ENCODE measurements at regions not wholly inside any gene's neighbourhood (a gene's known extent, or its start where the extent isn't known, plus 50 kb on each side); places are given as distances from the start of the nearest gene placed in this dataset.

DNA sequence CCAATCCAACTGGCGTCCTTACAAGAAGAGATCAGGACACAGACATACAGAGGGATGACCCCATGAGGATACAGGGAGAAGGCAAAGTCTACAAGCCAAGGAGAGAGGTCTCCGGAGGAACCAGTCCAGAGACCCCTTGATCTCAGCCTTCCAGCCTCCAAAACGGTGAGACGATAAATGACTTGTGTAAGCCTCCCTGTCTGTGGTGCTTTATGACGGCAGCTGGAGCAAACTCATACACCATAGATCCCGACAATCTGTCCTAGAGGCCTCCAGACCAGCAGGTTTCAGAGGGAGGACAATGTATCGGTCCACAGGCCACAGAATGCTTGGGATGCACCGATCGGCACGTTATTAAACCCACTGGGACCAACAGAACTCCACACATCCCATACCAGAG lies 383.3 kb downstream of the SHANK2 start:
- Histone ChIP-seq H2AFZ (ENCODE audit: low read depth, low read length, poor library complexity, severe bottlenecking) (no peak overlapping the region), H3K79me2 (ENCODE audit: insufficient read depth, low read length) (no peaks in the 10 kb centered on the region), H3K9me2 (ENCODE audit: insufficient read depth) (no peaks in the 10 kb centered on the region), H3K4me2 (ENCODE audit: low read length) (no peak overlapping the region), H3K9me3 (ENCODE audit: control insufficient read depth in 1 of 2, insufficient read depth in 1 of 2, low read depth in 1 of 2, low read length in 2 of 2) (no peaks in the 10 kb centered on the region), H4K20me1 (ENCODE audit: insufficient read depth) (no peaks in the 10 kb centered on the region), H3K27ac (ENCODE audit: low read depth, low read length) (no peak overlapping the region), H3K4me1 (ENCODE audit: control insufficient read depth in 1 of 2, insufficient read depth in 2 of 2, low read length in 2 of 2) (no peaks in the 10 kb centered on the region), H3K4me3 (replicated peaks in 1 of 2; ENCODE audit: low read depth in 1 of 2, low read length in 2 of 2) (no peak overlapping the region), H3K36me3 (ENCODE audit: control insufficient read depth in 1 of 2, insufficient read depth in 2 of 2, low read length in 2 of 2) (no peaks in the 10 kb centered on the region), H3K27me3 (ENCODE audit: insufficient read depth, low read length) (no peaks in the 10 kb centered on the region), H3K9ac (ENCODE audit: low read length) (no peak overlapping the region)
- intact Hi-C loops (cut with micrococcal nuclease) = no loop called here
- no peak for DNase-seq (ENCODE audit: low read depth, low spot score)
- RAD21 ChIA-PET (ENCODE audit: low non-redundant PET in 1 of 2, low total read pairs in 2 of 2, uncharacterized antibody in 2 of 2, unreplicated experiment in 2 of 2) = no interaction called here
- POLR2A ChIA-PET = no interaction called here
- TF ChIP-seq CBX3 (IDR thresholded peaks at IDR 0.05; ENCODE audit: low read depth) (no peak), FOSL1 (IDR thresholded peaks at IDR 0.05; ENCODE audit: low read depth) (no peak), ZFX (IDR thresholded peaks at IDR 0.05) (no peak), EZH2phosphoT487 (IDR thresholded peaks at IDR 0.05; ENCODE audit: borderline replicate concordance) (no peak), ZNF274 (IDR thresholded peaks at IDR 0.05; ENCODE audit: low read depth, low read length) (no peak), EGR1 (IDR thresholded peaks at IDR 0.05; ENCODE audit: low read depth) (no peak), POLR2AphosphoS5 (IDR thresholded peaks at IDR 0.05; ENCODE audit: low read depth, low read length) (no peak), YY1 (IDR thresholded peaks at IDR 0.05; ENCODE audit: extremely low read depth, insufficient replicate concordance, low read depth, low read length) (no peak)
- CTCF ChIA-PET = no interaction called here
- ATAC-seq = no peak
- no TSS peak for BruUV-seq (replicated peaks)

DNA sequence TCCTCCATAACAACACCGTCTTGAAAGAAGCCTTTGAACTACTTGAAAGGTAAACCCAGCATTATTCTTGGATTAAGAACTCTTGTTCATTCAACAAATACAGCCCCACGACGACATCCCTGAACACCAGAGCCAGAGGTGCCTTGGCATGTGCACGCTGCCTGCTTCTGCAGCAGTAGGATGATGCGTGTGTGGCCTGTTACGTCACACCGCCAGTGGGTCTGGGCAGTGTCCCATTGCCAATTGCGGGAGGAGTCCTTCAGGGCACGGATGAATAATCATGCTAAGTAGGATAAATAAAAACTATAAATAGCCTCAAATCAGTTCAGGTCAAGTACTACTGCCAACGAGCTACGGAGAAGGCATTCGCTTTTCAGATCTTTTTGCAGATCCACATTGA lies 380.5 kb downstream of the SHANK2 start:
- no peak overlapping the region for H3K27ac ChIP-seq (ENCODE audit: low read depth, low read length)
- RAD21 ChIA-PET (ENCODE audit: low non-redundant PET in 1 of 2, low total read pairs in 2 of 2, uncharacterized antibody in 2 of 2, unreplicated experiment in 2 of 2) = no interaction called here
- H3K27me3 ChIP-seq (ENCODE audit: insufficient read depth, low read length) = no peaks in the 10 kb centered on the region
- TF ChIP-seq CBX3 (IDR thresholded peaks at IDR 0.05; ENCODE audit: low read depth) (no peak), EZH2 (IDR thresholded peaks at IDR 0.05) (no peak), TCF7L2 (IDR thresholded peaks at IDR 0.05; ENCODE audit: borderline replicate concordance, extremely low read depth, insufficient read depth, insufficient read length) (no peak), ELF1 (IDR thresholded peaks at IDR 0.05; ENCODE audit: borderline replicate concordance, low read depth) (no peak)
- H3K9ac ChIP-seq (ENCODE audit: low read length) = no peak overlapping the region
- no peak overlapping the region for H3K4me2 ChIP-seq (ENCODE audit: low read length)
- intact Hi-C loops (cut with micrococcal nuclease) = no loop called here
- H3K36me3 ChIP-seq (ENCODE audit: control insufficient read depth in 1 of 2, insufficient read depth in 2 of 2, low read length in 2 of 2) = no peaks in the 10 kb centered on the region
- H3K9me2 ChIP-seq (ENCODE audit: insufficient read depth) = no peaks in the 10 kb centered on the region
- no TSS peak for BruUV-seq (replicated peaks)
- POLR2A ChIA-PET = no interaction called here
- CTCF ChIA-PET = no interaction called here
- H3K4me1 ChIP-seq (ENCODE audit: control insufficient read depth in 1 of 2, insufficient read depth in 2 of 2, low read length in 2 of 2) = no peaks in the 10 kb centered on the region
- H3K4me3 ChIP-seq (replicated peaks in 1 of 2; ENCODE audit: low read depth in 1 of 2, low read length in 2 of 2) = no peak overlapping the region
- no peaks in the 10 kb centered on the region for H4K20me1 ChIP-seq (ENCODE audit: insufficient read depth)
- no peaks in the 10 kb centered on the region for H3K9me3 ChIP-seq (ENCODE audit: control insufficient read depth in 1 of 2, insufficient read depth in 1 of 2, low read depth in 1 of 2, low read length in 2 of 2)
- ATAC-seq (no peak), DNase-seq (ENCODE audit: low read depth, low spot score) (no peak)
- H3K79me2 ChIP-seq (ENCODE audit: insufficient read depth, low read length) = no peaks in the 10 kb centered on the region
- no peak overlapping the region for H2AFZ ChIP-seq (ENCODE audit: low read depth, low read length, poor library complexity, severe bottlenecking)
